ENCODE measurements at regions not wholly inside any gene's neighbourhood (a gene's known extent, or its start where the extent isn't known, plus 50 kb on each side); places are given as distances from the start of the nearest gene placed in this dataset.
A peak's percentile ranks its signal among the peaks of the same experiment; 100 is the strongest.

GRCh38 chr15:95919460-95919859 is 411.0 kb upstream of the NR2F2 start:
- no peak for DNase-seq

DNA sequence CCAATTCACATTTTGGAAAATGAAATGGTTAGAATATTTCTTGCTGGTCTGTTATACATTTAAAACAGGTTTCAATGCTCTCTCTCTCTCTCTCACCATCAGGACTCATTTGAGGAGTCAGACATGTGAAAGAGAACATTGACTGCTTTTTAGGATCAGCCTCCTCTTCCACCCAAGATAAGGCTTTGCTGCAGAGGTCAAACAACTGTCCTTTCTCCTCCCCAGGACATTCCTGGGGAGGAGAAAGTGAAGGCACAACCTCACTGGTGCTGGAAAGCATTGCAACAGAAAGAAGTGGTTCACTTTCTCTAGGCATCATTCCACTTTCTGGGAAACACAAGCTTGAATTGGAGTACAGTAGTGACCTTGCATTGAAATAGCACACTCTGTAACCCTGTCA is 409.1 kb upstream of the NR2F2 start:
- DNase-seq: no peak

DNA sequence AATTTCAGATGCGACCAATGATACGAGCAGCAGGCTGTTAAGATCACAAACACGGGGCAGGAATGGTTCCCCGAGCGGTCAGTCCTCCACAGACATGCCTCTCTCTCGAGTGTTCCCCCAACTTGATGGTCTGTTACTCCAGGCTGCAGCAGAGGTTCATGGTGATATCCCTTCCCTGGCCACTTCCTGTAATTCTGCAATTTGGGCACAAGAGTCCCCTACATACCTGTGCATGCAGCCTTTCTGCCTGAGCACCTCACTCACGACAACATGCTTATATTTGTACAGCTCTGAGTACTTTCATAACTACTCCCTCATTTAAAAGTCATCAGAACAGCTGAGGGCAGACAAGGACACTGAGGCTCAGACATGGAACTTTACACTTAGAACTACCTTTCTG is 408.1 kb upstream of the NR2F2 start:
- DNase-seq: no peak

DNA sequence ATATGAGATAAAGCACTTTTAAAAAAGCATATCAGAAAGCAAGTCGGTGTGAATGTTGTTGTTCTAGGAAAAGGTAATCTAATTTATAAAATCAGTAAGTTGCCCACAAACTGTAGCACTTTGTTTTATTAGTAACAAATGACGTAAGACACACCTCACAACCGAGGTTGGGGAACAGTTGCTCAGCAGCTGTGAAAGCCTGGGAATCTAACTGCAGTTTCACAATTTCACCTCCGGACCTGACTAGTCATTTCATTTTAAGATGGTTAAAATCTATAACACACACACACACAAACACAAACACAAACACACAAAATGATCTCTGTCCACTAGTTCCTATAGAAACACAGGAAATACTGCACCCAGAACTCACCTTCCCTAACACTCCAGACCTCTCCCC is 406.7 kb upstream of the NR2F2 start:
- DNase-seq: no peak

DNA sequence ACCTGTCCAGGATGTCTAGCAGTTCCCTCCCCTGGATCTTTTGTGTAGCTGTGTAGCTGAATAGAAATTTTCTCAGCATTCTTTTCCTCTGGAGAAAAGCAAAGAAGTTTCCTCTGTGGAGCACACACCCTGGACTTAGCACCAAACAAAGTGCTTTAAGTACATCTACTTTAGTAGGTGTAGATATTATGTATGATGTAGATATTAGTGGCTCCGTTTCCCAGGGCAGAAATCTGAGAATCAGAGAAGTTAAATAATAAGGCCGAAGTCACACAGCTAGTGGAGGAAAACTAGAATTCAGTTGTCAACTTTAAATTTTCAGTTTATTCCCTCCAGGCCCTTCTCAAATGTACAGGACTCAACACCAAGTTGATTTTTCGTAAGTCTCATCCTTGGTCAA is 401.7 kb upstream of the NR2F2 start:
- DNase-seq: no peak

DNA sequence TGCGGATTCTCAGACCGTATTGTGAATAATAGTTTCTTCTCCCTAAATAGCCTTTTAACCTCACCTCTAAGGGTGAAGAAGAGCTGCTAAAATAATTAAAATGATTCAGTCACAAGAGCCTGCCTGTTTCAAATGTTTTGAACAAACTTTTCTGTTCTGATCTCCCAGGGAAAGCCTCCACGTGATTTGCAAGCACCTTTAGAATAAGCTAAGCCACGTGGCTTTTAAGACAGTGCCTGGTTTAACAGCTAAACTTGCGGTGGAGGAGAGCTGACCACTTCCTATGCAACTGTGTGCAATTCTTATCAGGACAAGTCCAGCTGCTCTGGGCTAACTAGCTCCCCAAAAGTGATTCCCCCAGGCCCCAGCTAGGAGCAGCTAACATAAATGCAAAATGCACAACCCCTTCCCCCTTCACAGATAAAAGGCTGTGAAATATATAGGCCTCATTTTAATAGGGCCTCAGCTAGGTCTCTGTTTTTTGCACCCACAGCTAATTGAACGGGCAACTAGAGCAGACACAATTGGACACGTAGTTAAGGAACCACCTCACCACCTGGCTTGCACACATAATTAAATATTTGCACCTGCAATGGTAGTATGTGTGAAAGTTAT is 401.2 kb upstream of the NR2F2 start:
- DNase-seq: peak; percentile 97

DNA sequence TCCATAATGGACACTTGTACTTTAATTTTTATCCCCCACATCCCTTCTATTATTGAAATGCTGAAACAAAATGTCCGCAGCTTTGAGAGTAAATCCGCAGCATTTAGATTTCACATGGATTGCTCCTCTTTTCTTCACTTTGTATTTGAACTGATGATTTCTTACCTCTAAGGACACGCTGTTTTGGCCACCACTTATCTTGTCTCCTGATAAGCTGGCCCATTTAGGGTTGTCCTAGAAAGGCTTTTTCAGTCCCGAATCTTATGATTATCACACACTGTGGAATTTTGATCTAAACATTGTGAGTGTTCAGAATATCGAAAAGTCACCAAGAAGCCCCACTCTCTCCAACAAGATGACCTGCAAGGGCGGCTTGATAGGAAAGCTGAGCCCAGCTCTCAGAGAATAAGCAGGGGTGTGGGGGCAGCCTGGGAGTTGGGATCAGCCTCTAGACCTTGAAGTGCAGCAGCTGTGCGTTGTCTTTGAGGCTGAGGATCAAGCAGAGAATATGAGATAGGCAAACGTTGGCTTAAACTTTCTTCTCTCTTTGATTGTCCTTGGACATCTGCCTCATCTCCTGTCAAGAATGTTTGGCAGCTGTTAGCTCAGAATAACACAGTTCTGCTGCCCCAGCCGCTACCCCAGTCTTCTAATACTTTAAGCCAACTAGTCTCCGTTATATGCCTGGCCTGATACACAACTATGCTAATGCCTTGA is 399.7 kb upstream of the NR2F2 start:
- DNase-seq: no peak

- no peak for DNase-seq
Measured at GRCh38 chr15:95931619-95932018, 398.9 kb upstream of the NR2F2 start.

GRCh38 chr15:95932141-95932540 is 398.4 kb upstream of the NR2F2 start:
- no peak for DNase-seq

GRCh38 chr15:95932676-95933075 is 397.8 kb upstream of the NR2F2 start:
- no peak for DNase-seq

- no peak for DNase-seq
Measured at GRCh38 chr15:95935852-95936251, 394.6 kb upstream of the NR2F2 start.

DNA sequence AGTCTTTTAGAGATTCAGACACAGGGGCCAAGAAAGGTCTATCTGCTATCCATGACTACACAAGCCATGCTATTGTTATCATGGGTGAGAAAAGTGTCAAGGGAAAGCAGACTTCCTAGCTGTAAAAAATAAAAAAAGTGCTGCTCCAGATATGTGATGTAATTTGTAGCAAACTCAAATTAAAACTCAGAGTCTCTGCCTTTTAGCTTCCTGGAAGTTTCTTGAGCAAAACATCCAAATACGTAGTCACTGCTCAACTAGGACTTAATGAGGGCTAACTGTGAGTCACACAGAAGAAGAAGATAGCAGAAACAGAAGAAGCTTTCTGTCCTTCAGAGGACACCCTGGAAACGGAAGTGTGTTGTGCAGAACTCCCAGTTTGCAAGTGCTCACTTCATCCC is 393.4 kb upstream of the NR2F2 start:
- DNase-seq: no peak

DNA sequence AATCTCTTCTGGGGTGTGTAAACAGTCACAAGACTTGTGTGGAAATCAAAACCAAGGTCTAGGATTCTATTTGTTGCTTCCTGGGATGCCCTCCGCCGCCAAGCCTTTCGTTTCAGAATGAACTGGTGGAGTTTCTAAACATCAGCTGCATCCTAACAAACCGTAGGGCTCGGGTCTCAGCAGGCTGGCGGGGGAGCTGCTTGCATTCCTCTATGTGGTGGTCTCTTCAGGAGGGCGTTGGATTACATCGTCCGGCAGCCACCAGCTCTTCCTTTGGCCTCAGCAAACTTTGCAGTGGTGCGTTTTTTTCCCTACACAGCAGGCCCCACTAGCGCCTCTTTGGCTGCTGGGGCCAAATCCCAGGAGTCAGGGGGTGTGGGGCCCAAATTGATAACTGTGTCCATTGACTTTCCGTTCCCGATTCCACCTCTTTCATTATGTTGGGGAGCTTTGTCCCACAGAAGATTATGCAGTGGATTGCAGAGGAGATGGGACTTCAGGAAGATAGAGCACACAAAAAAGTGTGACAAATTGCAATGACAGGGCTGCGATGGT is 390.0 kb upstream of the NR2F2 start:
- no peak for DNase-seq

- DNase-seq: no peak
Measured at GRCh38 chr15:95944193-95944592, 386.3 kb upstream of the NR2F2 start.

- DNase-seq: no peak
Measured at GRCh38 chr15:95944661-95945255, 385.7 kb upstream of the NR2F2 start.

GRCh38 chr15:95946241-95946640 is 384.3 kb upstream of the NR2F2 start:
- DNase-seq: no peak

DNA sequence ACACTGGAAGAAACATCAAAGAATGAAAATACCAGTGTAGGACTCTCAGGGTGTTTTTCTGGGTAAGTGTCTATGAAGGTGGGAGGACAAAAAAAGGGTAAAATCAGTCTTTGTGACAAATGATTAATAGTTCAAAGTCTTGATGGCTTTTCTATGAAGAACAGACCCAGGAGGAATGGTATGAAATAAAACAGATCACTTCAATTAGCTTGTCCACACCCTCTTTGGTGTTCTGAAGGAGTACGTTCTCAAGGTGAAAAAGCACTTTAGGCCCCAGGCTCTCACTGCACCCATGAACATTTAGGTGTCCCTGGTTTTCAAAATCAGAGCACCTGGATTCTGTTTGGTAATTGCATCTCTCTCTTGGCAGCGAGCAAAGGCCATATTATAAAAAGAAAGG is 383.6 kb upstream of the NR2F2 start:
- DNase-seq: no peak

- no peak for DNase-seq
Measured at GRCh38 chr15:95948411-95948810, 382.1 kb upstream of the NR2F2 start.

DNA sequence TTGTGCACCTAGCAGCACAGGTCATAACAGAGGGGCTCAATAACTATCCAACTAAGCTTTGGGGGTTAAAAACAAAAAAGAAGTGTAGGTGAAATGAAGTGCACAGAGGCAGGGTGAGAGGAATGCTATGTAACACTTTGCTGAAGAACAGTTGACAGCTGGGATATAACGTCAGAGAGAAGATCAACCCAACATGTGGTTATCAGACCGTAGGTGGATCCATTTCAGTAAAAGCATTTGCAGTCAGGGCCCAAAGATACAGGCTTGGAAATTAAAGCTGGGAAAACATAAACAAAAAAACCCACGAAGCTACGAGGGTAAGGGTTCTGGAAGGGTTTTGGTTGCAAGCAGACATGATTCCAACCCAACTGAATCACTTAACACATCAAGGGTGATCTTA is 377.5 kb upstream of the NR2F2 start:
- DNase-seq: no peak

GRCh38 chr15:95957861-95958260 is 372.6 kb upstream of the NR2F2 start:
- no peak for DNase-seq

DNA sequence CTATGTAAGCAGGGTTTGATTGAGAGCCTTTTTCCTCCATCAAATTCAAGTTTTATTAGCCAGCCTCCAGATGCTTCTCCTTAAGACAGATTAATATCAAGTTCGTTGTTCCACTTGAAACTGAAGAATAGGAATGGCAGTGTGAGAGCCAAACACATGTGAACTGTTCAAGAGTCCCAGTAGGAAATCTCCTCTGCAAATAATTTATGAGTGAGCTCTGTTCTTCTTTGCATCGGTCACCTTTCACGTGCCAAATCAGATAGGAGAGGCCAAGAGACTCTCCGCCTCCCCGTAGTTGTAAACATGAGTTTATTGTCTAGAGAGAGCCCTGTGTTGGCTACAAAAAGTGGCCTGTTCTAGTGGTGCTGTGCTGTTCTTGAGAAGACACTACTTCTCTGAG is 372.1 kb upstream of the NR2F2 start:
- no peak for DNase-seq

- no peak for DNase-seq
Measured at GRCh38 chr15:95968856-95969255, 361.6 kb upstream of the NR2F2 start.

- DNase-seq: no peak
Measured at GRCh38 chr15:95970326-95970725, 360.2 kb upstream of the NR2F2 start.

DNA sequence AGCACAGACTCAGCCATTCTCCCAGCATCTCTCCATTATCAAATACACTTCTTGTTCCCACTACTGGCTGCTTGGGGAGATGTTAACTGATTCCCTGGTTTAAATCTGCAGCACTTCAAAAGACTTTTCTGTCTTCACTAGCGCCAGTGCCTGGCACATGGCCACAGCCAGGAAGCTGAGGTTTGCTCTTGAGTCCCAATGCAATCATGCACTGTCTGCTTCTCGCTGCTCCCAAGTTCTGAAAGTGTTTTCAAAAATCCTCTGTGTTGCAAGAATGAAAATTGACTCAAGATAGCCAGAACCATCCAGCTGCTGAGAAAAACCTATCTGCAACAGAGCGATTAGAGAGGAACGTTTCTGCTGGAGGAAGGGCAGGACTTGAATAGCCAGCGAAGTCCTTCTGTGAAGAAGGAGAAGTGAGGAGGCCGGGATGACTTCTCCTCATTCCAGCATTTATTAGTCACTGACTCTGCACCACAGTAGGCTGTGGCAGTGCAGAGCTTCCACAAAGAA is 358.4 kb upstream of the NR2F2 start:
- DNase-seq: no peak

Measured in GF-D8 (cell line).